Endothelial cell (in vitro differentiated cells): ENCODE measurements at regions not wholly inside any gene's neighbourhood (a gene's known extent, or its start where the extent isn't known, plus 50 kb on each side); places are given as distances from the start of the nearest gene placed in this dataset.
"Not testable (repeated sequence)": the region's sequence is repeated elsewhere in the genome, so short reads cannot be mapped to it uniquely, and the experiment has no call there.

ENCODE experiments used
- DNase-seq: peaks from one replicate; pipeline ENCODE4 v3.0.0; 2021; ENCODE audit warnings: low spot score
- H3K27ac Mint-ChIP-seq: one replicate; pipeline ENCODE4 v1.8.0; 2021; ENCODE audit warnings: mixed read lengths, inconsistent platforms; ENCODE audit not compliant: unreplicated experiment
- H3K27me3 Mint-ChIP-seq: one replicate; pipeline ENCODE4 v1.8.0; 2021; ENCODE audit warnings: mild to moderate bottlenecking, moderate library complexity, mixed read lengths, inconsistent platforms; ENCODE audit not compliant: unreplicated experiment
- H3K36me3 Mint-ChIP-seq: one replicate; pipeline ENCODE4 v1.8.0; 2021; ENCODE audit warnings: mild to moderate bottlenecking, low read depth, mixed read lengths, inconsistent platforms; ENCODE audit not compliant: unreplicated experiment
- H3K4me1 Mint-ChIP-seq: one replicate; pipeline ENCODE4 v1.8.0; 2021; ENCODE audit warnings: mild to moderate bottlenecking, mixed read lengths, inconsistent platforms; ENCODE audit not compliant: unreplicated experiment
- H3K4me3 Mint-ChIP-seq: one replicate; pipeline ENCODE4 v1.8.0; 2021; ENCODE audit warnings: mild to moderate bottlenecking, mixed read lengths, inconsistent platforms; ENCODE audit not compliant: unreplicated experiment
- H3K9me3 Mint-ChIP-seq: one replicate; pipeline ENCODE4 v1.8.0; 2021; ENCODE audit warnings: mixed read lengths, inconsistent platforms; ENCODE audit not compliant: unreplicated experiment
- TF ChIP-seq, protein P1 (sequence below): fragments of 200-600 bp; sonication (generic); IDR thresholded peaks from one replicate; pipeline ENCODE4 v1.5.0; 2021; ENCODE audit warnings: antibody characterized with exemption; ENCODE audit not compliant: unreplicated experiment

DNA sequence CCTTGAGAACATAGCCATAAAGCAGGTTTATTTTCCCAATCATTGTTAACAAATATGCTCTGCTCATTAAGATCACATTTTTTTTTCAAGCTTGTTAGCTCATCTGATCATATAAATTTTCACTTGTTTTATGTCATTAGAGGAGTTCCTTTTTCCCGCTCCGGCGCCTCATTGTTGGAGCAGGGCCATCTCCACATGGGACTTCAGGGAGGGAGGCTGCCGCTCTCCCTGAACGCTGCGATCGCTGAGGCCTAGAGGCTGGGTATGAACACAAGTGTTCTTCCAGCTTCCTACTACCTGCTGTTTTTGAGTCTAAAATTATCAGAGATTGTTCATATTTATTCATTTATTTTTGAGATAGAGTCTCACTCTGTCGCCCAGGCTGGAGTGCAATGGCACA lies 246.9 kb downstream of the MPDZ start:
- Mint-ChIP-seq H3K4me1 (peaks cover 10% of the 10 kb centered on the region), H3K27me3 (no peaks in the 10 kb centered on the region)

DNA sequence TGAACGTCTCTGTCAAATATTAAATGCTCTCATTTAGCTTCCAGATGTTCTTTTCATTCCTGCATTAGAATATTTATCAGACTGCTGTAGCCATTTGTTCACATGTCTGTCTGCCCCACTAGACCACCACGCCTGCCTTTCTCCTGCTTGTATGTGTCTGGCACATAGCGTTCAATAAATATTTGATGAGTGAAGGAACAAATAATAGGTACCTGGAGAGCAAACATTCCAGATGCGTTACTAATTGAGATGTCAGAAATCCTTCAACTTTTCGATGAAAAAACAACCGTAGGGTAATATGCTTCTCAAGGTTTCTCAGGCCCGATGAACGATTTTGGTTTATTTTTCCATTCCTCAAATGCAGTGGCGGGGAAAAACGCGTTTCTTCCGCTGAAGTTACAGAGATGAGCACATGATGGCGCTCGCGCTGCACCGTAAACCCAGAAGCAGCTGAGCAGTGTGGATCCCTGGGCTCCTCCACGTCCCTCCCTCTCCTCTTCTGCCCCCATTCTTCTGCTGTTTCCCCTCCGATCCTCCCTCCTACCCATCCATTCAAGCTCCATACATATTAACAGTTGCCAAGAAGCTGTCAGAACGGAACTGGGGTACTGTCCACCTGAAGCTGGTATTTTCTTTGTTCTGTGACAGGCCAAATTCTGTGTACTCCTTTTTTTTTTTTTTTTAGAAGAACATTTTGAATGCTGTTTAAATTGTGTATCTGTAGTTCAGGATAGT lies 245.4 kb downstream of the MPDZ start:
- H3K4me1 Mint-ChIP-seq, result peaks cover 10% of the 10 kb centered on the region
- TF ChIP-seq, protein P1, sequence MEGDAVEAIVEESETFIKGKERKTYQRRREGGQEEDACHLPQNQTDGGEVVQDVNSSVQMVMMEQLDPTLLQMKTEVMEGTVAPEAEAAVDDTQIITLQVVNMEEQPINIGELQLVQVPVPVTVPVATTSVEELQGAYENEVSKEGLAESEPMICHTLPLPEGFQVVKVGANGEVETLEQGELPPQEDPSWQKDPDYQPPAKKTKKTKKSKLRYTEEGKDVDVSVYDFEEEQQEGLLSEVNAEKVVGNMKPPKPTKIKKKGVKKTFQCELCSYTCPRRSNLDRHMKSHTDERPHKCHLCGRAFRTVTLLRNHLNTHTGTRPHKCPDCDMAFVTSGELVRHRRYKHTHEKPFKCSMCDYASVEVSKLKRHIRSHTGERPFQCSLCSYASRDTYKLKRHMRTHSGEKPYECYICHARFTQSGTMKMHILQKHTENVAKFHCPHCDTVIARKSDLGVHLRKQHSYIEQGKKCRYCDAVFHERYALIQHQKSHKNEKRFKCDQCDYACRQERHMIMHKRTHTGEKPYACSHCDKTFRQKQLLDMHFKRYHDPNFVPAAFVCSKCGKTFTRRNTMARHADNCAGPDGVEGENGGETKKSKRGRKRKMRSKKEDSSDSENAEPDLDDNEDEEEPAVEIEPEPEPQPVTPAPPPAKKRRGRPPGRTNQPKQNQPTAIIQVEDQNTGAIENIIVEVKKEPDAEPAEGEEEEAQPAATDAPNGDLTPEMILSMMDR, result peak; percentile 72
- no peak overlapping the region for H3K27ac Mint-ChIP-seq
- H3K9me3 Mint-ChIP-seq, result no peaks in the 10 kb centered on the region
- no peaks in the 10 kb centered on the region for H3K27me3 Mint-ChIP-seq
- H3K4me3 Mint-ChIP-seq, result no peak overlapping the region
- DNase-seq, result peak; percentile 72
- no peaks in the 10 kb centered on the region for H3K36me3 Mint-ChIP-seq

More for the DNA sequence above, 246.9 kb downstream of the MPDZ start:
- Mint-ChIP-seq H3K27ac (no peak overlapping the region), H3K36me3 (no peaks in the 10 kb centered on the region), H3K9me3 (no peaks in the 10 kb centered on the region), H3K4me3 (no peak overlapping the region)
- DNase-seq, result no peak
- TF ChIP-seq, protein P1, result no peak

DNA sequence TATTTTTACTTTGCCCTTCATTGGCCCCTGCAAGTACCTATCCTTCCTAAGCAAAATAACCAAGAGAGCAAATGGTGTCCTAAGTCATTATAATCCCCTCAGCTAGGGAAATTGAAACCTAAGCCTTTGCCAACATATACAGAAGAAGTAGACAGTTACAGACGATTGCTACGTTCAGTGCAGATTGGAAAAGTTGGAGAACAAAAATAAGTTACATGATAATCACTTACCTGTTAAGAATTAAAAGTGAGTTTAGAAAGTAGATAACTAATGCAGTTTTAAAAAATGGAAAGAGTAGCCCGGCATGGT lies 244.8 kb downstream of the MPDZ start:
- H3K36me3 Mint-ChIP-seq, result no peaks in the 10 kb centered on the region
- no peak overlapping the region for H3K27ac Mint-ChIP-seq
- no peaks in the 10 kb centered on the region for H3K27me3 Mint-ChIP-seq
- TF ChIP-seq, protein P1, result no peak
- no peaks in the 10 kb centered on the region for H3K9me3 Mint-ChIP-seq
- H3K4me3 Mint-ChIP-seq, result no peak overlapping the region
- H3K4me1 Mint-ChIP-seq, result peaks cover 8% of the 10 kb centered on the region
- no peak for DNase-seq

DNA sequence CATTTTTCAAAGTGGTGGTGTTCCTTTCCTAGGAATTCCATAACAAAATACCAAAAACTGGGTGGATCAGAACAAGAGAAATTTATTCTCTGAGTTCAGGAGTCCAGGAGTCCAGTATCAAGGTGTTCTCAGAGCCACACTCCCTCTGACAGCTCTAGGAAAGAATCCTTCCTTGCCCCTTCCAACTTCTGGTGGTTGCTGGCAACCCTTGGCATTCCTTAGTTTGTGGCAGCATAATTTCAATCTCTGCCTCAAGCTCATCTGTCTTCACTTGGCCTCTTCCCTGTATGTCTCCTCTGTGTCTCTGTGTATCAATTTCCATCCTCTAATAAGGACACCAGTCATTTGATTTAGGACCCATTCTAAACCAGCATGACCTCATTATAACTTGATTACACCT lies 243.7 kb downstream of the MPDZ start:
- Mint-ChIP-seq H3K4me1 (peaks cover 4% of the 10 kb centered on the region), H3K4me3 (no peak overlapping the region), H3K27me3 (no peaks in the 10 kb centered on the region), H3K36me3 (no peaks in the 10 kb centered on the region), H3K27ac (no peak overlapping the region), H3K9me3 (no peaks in the 10 kb centered on the region)
- no peak for DNase-seq
- TF ChIP-seq, protein P1, result no peak

DNA sequence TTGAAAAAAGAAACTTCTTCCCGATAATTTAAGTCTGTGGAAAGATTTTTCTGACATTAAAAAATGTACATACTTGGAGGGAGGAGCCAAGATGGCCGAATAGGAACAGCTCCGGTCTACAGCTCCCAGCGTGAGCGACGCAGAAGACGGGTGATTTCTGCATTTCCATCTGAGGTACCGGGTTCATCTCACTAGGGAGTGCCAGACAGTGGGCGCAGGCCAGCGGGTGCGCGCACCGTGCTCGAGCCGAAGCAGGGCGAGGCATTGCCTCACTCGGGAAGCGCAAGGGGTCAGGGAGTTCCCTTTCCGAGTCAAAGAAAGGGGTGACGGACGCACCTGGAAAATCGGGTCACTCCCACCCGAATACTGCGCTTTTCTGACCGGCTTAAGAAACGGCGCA lies 241.7 kb downstream of the MPDZ start:
- not testable (repeated sequence) for H3K27me3 Mint-ChIP-seq, H3K4me1 Mint-ChIP-seq, H3K27ac Mint-ChIP-seq, H3K9me3 Mint-ChIP-seq, H3K4me3 Mint-ChIP-seq, DNase-seq, H3K36me3 Mint-ChIP-seq
